HCEC 1CT (cell line): ENCODE measurements at regions not wholly inside any gene's neighbourhood (a gene's known extent, or its start where the extent isn't known, plus 50 kb on each side); places are given as distances from the start of the nearest gene placed in this dataset.

ENCODE experiments used
- DNase-seq: peaks from one replicate; pipeline ENCODE4 v3.0.0-alpha.2; 2017

DNA sequence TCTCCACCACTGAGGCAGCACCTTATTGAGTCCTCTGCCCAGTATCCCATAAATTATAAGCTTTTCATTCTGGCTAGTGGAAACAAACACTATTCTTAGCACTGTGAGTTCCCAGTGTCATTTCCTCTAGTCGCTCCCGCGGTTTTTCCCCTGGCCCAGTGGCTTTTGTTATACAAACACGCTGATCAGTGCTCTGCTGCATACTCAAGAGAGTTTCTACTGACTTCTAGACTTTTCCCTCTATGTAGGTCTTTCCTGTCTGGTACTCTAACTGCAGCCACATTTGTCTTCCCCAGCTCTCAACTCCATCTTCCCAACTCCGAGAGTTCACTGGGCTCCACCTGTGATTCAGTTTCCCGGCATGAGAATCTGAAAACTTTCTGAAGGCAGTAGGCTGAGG is 556.6 kb upstream of the SALL1 start:
- no peak for DNase-seq

DNA sequence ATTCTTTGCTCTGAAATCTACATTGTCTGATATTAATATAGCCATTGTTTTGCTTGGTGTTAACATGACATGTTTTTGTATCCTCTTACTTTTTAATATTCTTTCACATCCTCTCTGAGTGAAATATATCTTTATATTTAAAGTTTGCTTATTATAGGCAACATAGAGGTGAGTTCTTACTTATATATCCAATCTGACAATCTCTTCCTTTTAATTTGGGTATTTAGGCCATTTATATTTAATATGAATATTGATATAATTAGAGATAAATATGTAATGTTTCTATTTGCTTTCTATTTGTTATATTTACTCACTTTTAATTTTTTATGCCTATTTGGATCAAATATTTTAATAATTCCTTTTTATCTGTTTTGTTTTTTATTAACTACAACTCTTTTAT is 554.1 kb upstream of the SALL1 start:
- DNase-seq = no peak

DNA sequence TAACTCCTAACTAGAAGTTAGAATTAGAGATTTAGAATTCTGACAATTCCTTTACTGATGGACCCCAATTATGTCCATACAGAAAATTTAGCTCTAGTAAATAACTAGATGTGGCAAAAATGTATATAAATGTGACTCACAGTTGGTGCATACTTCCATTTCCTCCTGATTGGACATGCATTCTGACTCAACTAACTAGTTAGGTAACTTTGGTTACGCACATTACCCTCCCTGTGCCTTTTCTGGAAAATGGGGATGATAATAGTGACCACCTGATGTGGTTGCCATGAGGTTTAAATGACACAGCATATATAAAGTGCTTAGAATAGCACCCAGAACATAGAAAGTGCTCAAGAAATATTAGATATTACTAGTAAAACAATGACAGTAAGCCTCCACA is 550.0 kb upstream of the SALL1 start:
- DNase-seq = no peak

DNA sequence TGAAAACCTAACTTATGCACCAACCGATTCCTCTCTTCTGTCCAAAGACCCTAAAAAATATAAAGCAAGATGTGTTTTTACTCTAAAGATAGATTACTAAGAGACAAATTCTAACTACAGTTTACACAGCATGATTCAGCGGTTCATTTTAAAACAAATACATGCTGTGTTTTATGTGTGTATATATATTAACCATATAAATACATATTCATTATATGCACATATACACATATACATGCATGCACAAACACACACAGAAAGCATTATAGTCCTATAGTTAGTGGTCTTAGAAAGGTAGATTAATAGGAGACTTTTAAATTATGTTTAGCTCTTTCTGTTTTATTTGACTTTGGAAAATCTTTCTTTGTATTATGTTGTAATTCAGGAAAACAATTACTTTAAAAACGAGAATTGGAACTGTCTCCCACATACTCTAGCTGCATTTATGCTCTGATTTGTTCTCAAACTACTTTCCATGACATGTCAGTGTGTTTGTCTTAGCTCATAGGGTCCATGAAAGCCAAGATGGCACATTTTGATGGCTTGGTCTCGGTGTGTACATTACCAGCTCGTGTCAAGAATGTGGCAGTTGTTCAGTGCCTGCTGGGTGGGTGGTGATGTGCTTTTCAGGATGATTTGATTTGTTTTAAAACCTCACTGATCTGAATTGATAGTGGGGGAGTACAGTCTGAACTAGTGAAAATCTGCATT is 548.8 kb upstream of the SALL1 start:
- DNase-seq = no peak

DNA sequence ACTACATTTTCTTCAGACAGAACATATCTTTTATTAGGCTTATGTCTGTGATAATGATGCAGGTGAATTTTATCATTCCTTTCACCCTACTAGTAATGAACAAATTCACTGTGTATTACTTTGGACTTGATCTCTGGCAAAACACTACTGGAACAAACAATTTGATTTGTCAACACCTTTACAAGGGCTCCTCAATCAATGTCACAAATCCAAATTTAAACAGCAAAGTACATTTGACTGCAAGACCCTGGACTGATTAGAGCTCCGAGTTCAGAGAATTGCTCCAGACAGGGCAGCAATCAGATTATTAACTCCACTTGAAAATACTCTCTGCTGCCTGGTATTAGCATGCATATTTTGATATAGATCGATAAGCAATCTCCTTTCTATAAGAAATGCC is 547.6 kb upstream of the SALL1 start:
- no peak for DNase-seq

DNA sequence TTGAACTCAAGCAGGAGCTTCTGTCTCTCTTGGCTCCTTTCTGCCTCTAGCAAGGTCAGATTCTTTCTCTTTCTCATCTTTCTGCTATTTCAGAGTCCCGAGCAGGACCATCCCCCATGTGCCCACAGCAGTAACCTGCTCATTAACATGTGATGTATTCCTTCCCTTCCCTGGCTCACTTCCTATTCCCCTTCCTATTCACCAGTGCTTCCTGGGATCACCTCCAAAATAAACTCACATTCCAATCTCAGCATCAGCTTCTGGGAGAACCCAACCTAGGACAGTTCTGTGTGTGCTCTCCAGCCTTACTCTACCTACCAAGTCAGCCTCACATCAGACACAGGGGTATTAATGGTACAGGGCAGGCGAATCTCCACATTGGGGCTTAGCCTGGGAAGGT is 546.4 kb upstream of the SALL1 start:
- DNase-seq = no peak

DNA sequence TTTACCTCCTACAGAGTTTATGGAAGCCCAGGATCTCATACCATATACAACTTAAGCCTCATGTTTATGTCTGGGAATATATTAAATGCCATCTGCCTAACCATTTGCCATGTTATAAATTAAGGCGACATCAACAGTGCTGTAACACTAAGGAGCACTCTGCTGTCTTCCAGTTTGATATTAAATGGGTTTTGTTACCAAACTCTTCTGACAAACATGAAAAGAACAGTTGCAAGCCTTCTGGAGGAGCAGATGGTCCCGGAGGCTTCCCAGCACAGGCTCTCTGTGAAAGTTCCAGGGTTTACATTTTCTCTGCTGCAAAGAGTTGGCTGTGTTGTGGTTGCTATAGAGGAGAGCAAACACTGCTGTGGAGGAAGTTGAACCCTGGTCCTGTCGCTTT is 545.3 kb upstream of the SALL1 start:
- DNase-seq = no peak

DNA sequence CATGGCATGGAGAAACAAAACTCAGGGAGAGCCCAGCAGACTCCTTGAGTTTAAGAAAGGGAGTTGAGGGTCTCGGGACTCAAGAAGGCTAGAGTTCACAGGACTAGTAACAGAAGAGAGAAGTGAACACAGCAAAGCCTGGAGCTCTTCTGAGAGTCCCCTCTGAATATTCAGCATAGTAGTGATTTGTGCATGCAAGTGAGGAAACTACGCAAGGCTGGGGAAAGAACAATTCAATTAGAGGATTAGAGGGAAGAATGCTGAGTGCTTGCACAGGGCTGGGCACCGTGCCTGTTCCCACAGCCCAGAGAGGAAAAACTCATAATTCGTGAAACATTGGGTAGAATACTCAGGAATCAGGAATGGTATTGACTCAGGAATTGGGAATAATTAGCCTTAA is 540.0 kb upstream of the SALL1 start:
- DNase-seq = no peak

DNA sequence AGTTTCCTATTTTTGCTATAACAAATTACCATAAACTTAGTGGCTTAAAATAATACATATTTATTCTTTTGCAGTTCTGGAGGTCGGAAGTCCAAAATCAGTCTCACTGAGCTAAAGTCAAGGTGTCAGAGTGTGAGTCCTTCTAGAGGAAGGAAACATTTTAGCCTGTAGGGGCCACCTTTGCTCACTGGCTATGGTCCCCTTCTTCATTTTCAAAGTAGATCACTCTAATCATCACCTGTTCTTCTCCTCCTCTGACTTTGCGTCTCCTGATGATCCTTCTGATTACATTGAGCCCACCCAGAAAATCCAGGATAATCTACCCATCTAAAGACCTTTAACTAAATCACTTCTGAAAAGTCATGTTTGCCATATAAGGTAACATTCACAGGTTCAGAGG is 534.4 kb upstream of the SALL1 start:
- DNase-seq = no peak

DNA sequence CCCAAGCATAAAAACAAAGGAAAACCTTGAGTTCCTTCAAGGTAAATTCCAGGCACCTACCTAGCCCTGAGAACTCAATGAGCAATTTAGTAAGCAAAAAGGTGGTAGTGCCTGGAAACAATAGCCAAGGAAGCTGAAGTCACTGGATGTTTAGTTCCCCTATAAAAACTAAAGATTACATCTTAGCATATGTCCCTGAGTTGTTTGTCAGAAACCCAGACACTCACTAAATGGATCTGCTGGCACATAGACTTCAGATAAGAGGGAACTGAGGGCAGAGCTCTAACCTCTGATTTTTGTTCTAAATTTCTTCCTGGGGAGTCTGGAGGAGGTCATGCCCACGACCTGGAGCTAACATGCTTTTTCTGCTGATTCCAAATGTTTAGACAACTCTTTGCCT is 532.8 kb upstream of the SALL1 start:
- DNase-seq = no peak

DNA sequence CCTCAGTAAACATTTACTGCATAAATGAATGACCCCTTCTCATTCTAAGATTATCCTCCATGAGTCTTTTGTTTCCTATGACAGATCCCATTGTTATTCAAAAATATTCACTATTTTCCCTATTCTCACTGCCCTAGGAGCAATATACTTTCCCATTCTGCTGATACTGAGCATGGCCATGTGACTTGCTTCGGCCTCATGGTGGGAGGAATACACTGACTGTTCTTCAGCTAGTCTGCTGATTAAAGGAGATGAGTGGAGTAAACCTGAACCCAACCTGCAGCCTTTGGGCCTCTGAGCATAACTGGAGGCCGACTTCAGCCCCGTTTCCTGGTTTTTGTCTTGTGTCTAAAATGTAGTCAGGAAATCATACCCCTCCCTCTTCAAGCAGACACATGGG is 531.8 kb upstream of the SALL1 start:
- no peak for DNase-seq

DNA sequence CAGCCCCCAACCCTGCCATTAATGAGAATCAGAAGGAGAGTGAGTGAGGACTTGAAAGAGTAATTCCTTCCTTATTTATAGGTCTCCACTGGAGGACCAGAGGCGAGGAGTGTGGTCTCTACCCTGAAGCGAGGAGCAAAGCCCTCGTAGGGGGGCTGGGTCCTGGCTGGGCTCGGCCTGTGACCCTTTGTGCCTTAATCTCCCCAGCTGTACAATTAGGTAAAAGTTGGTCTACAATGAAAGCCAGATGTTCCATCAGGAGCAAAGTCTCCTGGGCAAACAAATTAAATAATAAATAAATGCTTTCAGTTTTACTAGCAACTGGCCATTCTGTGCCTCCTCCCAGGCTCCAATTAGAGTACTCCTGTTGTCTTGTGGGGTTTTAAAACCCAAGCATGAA is 523.5 kb upstream of the SALL1 start:
- no peak for DNase-seq

DNA sequence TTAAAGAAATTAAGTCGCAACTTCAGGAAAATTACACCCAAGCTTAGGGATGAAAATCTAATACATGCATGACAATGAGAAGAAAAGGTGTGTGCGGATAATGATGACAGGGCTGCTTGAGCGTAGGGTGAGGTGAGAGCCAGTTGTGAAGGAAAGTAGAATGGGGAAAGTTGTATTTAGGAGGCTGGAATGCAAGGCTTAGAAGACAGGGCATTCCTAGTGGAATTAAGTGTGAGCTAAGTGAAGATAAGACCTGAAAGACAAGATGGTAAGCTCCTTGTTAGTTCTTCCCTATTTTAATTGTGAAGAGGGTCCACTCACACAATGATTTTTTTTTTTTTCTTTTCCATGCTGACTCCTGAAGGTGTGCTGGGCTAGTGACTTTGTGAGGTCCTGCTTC is 519.5 kb upstream of the SALL1 start:
- DNase-seq = no peak

DNA sequence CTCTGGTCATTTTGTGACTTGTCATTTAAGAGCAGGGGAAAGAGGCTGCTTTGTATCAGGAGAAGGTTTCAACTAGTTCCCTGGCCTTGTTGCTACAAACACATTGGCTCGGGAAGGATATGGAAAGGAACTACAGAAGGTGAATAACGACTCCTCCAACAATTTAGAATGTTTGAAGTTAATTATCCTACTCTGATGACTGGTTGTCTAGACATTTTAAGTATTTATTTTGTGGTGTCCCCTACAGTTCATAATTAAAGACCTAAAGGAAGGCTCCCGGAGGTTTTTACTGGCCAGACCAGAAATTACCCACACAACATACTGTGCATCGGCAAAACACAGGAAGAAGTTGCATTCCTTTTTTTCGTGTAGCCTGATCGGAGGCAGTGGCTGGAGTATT is 515.8 kb upstream of the SALL1 start:
- DNase-seq = no peak

DNA sequence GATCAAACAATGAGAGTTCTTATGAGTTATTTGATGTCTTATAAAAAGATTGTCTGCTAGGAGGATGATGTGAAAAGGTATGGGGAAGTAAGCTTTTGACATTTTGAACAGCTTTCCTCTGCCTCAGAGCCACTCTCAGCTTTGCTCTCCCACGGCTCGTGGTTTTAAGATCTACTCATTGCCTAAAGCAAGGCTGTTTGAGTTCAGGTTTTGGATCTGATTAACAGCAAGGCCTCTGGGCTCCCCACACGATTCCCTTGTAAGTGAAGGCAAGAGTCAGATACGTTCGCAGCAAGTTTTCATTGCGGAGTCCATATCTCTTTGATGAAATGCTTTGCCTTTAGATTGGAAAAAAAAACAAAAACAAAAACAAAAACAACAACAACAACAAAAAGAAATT is 515.0 kb upstream of the SALL1 start:
- no peak for DNase-seq

DNA sequence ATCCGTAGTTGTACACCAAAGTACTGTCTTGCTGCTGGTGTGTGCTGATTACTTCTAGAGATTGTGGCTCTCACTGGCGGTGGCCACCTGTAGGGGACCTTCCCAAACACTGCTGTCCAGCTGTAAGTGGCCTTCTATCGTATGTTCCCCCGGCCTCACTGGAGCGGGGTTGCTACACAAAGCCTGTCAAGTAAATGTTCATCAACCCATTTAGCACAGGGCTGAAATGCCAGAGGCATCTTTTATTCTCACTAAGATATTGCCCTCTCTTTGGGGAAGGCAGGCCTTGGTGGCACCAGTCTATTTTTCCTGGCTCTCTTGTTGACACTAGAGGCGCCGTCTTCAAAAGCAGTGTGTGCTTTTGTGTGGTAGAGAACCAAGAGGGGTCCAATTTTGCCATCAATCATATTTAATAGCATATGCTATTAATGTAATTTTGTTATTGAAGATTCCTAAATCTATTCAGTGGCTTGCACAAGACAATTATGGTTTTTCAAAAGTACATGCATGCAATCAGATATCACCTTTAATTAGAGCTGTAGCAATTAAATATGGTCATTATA is 514.4 kb upstream of the SALL1 start:
- DNase-seq = no peak

DNA sequence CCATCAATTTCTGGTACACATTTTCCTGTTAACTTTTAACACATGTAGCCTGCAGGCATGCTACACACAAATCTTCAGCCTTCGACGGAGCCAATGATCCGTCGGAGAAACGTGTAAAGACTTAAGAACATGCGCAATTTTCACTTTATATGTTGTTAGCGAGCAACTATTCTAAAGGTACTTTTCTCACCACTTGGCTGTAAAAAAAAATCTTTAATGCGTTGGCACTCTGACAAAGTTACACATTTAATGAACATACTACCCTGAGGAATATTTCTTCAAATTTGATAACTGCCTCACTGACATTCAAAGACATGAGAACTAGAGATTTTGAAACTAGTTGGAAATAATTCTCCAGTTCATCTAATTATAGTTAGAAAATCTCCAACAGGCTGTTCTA is 507.5 kb upstream of the SALL1 start:
- DNase-seq = no peak

DNA sequence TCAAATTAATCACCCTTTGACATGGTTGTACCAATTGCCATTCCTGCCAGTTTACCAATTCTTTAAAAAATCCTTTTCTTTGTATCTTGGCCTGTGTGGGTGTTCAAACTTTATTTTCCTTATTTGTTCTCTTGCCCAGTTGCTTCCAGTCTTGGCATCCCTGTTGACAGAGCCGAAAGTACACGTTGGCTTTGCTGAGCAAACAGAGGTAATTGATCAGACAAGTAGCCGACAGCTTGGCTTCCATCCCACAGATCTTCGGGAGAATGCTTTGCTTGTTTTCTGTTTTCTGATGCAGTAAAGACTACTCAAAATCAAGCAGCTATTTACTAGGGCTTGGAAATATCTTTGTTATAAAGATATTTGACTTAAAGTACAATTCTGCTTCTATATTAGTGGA is 506.8 kb upstream of the SALL1 start:
- no peak for DNase-seq

DNA sequence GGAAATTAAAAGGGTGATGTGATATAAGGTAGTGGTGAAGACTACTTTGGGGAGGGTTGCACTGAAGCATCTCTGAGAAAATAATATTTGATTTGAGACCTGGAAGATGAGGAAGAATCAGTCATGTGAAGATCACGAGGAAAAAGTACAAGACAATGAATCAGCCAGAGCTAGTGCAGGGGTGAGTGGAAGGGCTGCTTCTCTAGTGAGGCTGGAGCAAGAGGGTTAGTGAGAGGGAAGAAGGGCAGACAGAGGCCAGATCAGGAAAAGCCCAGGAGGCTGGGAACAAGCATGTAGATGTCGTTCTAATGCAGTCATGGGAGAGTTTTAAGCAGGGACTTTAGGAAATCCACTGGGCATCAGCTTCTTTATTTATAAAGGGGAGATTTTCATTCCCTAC is 504.2 kb upstream of the SALL1 start:
- DNase-seq = no peak

DNA sequence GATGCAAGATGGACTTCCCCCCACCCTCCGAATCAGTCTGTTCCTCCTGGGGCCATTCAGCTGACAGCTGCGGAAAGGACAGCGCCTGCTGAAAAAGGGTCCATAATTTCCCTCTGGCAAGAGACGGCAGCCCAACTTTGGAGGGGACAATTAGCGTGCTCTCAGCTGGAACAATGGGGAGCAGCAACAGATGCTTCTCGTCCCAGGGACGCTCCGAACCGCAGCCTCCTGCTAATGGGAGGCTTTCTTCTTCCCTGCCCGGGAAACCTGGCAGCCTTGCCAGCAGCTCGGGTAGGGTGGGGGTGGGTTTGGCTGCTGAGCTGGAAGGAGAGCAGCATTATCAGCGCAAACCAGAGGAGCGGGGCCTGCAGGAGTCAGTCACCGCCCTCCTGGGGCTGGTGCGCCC is 500.0 kb upstream of the SALL1 start:
- DNase-seq = no peak

DNA sequence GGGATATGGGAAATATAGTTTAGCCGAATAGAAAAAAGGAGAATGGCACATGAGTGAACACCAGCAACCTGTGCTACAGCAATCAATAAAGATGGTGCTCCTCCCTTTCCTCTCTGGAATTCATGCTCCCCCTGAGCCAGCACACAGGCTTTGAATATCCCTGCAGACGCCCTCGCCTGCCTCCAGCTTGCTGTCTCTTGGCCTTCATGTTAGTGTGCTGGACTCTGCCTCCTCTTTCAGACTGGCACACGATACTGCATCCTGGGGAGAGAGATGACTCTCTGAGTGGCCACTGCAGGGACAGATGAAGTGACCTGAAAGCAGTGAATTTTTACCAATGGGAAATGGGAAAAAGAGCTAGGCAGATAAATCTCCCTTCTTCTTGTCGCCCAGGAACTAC is 498.6 kb upstream of the SALL1 start:
- no peak for DNase-seq

DNA sequence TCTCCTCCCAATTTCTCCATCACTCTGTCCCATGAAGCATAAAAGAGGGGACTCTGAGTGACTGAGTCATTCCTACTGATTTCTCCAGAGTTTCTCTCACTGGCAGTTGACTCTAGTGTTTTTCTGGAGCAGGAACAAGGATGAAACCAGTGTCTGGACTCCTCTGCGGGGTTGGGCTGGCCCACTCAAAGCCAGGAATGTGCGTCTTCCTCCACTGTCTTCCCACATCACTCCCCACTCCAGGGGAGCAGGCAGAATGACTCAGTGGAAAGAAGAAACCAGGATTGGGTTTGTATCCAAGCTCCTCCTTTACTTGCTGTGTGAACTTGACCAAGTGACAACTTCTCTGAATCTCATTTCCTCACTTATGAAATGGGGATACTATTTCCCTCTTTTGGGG is 497.5 kb upstream of the SALL1 start:
- DNase-seq = no peak

DNA sequence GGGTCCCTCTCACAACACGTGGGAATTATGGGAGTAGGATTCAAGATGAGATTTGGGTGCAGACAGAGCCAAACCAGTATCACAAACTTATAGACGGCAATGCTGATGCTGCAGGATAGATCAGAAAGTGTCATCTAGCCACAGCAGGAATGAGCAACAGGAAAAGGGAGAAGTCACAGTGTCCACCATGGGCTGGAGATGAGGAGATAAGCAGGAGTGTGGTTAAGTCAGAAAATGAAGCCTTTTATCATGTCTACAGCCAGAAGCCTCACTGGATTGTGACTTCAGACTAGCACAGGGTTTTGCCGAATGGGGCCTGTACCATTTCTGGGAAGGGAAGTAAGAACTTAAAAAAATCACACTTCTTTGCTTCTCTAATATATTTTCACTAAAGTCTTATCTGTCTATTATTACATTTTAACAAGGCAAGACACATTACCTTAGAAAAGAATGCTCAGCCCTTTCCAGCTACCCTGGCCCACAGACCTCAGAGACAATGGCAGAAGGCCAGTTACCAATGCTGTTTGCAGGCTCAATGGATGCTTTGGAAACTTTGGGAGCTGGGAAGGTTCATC is 490.2 kb upstream of the SALL1 start:
- no peak for DNase-seq

DNA sequence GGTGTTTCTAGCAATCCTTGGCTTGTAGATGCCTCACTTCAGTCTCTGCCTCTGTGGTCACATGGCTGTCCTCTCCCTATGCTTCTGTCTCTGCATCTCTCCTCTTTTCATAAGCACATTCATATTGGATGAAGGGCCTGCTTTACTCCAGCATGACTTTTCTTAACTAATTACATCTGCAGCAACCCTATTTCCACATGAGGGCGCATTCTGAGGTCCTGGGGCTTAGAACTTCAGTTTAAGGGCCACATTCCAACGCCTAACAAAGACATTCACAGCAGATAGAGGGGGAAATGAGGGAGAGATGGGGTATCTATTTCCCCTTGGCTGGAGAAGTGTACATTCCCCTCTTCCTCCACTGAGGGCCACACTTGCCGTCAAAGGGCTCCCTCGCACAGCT is 489.1 kb upstream of the SALL1 start:
- DNase-seq = no peak
